HG02571 (cell line): ENCODE measurements at regions not wholly inside any gene's neighbourhood (a gene's known extent, or its start where the extent isn't known, plus 50 kb on each side); places are given as distances from the start of the nearest gene placed in this dataset.

ENCODE experiments used
- ATAC-seq: cut with Tn5 transposase; IDR thresholded peaks from one replicate; pipeline ENCODE4 v1.9.1; 2021; ENCODE audit warnings: mild to moderate bottlenecking, moderate library complexity; ENCODE audit not compliant: unreplicated experiment

DNA sequence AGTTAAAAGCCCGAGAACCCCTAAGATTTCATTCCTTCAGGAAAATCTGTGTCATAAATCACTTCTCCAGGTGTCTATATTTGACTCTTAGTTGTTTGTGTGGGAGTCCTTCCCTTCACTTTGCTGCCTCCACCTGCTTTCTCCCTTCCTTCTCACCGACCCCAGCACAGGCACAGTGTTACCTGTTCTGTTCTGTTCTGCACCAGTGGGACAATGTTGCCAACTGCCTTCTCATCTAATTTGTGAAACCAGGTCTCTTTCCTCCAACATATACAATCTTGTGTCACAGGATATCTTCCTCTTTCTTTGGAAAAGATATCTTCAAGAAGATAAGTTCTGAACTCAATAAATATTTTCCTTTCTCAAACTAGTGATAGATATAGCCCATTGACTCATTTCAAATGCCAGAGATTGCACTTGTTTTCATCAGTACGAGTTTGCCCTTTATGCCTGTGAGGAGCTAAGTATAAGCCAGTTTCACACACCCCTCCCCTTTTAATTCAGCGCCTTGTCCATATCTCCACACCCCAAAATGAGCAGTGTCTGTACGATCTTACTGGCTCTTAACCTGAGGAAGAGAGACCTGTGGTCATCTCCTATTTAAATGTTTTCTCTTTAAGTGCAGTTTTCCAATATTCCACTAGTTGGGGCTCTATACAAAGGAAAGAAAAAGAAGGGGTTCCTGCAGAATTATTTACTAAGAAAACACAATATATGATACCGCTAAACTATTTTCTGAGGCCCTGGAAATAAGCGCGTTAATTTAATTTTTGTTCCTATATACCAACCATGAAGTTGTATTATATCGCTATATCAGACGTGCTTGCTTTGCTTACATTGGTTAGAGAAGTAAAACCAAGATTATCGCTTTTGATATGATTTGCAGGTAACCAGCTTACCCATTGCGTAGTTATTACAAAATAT is 81.6 kb upstream of the PREP start:
- ATAC-seq = no peak

DNA sequence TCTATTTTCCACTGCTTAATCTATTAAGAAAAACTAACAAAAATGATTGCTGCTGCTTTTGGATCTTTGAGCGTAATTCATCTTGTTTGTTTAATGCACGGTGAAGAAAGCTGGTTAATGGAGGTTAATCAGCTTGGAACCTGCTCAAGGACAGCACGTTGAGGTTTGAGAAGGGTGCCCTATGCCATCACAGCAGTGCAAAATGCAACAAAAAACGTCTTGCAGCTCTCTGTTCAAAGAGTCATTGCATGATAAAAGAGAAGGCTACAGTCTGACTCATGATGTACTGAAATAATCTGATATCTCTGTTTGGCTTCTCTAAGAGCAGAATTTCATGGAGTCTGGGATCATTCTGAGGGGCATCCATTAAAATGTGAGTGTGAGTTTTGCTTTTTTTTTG is 80.6 kb upstream of the PREP start:
- ATAC-seq = no peak

DNA sequence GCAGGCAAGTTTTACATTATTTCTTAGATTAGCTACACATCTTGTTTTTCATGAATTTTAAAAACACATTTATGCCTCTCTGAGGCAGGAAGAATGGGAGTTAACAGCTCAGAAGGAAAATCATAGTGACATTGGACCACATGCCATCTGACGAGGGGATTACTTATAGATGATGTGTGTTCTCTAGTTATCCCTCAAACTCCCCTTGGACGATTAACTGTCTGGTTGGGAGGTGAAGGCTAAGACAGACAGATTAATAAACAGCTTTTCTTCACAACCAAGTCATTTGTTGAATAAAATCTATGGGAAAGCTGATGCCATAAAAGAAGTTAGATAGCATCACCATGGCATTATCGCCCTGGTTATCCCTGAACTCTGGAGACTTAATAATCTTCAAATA is 80.0 kb upstream of the PREP start:
- no peak for ATAC-seq

DNA sequence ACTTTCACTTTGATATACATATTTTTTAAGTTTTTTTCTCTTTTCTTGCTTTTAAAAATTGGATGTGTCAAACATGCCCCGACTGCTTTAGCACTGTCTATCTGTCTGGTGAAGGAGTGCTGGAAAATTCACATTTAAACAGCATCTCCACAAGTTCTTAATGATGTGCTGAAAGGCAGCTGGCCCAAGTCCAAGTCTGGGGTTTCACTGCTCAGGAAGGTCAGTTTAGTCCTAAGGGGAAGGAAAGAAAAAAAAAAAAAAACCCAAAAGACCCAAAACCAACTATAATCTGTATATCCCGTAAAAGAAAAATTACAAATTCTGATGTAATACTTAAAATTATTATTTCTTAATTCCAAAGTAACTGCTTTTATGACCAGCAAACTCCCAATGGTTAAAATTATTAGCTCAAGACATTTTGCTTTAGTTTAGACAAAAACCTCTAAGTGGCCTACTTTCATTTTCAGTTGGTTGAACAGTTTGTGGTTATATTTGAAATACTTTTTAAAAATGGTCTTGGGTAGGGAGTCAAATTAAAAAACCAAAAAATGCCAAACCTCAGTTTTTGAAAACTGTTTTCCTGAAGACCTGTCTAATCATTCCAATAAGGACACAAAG is 79.5 kb upstream of the PREP start:
- no peak for ATAC-seq

DNA sequence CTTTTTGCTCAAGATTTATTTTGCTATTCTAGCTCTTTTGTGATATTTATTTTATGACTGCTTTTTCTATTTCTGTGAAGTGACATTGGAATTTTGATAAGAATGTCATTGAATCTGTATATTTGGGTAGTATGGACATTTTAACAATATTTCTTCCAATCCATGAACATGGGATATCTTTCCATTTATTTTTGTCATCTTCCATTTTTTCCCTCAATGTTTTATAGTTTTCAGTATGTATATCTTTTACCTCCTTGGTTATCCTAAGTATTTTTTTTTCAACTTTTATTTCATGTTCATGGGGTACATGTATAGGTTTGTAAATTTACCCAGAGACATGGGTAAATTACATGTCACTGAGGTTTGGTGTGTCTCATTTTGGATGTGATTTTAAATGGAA is 74.1 kb upstream of the PREP start:
- no peak for ATAC-seq

DNA sequence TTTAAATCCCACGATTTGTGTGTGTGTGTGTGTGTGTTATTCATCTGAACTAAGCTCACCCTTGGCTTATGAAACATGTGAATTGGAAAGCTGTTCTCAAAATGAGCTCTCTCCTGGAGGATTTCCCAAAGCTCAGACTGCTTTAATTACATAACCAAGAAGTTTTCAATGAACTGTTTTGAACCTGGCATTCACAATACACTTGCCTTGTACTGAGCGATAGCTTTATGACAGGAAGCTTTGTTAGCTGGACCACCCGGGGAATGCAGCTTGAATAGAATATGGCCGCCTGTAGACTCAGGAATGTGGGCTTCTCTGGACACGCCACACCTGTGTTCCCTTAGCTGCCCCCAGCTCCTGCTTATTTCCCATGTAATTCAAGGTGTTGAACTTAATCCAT is 71.4 kb upstream of the PREP start:
- no peak for ATAC-seq

DNA sequence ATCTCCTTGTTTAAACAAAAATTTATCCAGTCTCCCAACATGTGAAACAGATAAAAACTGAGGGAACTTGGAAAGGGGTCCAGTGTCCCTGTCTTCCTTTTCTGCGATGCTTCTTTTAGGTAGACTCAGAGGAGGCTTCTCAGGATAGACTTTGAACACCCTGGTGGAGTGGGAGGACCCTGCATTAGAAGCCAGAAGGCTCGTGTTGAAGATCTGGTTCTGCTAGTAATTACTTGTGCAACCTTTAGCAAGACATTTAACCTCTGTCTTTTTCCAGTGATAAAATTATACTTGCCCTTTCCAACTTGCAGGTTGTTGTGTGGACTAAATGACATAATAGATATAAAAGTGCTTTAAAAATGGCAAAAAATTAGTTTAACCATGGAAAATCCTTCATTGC is 67.1 kb upstream of the PREP start:
- ATAC-seq = no peak

DNA sequence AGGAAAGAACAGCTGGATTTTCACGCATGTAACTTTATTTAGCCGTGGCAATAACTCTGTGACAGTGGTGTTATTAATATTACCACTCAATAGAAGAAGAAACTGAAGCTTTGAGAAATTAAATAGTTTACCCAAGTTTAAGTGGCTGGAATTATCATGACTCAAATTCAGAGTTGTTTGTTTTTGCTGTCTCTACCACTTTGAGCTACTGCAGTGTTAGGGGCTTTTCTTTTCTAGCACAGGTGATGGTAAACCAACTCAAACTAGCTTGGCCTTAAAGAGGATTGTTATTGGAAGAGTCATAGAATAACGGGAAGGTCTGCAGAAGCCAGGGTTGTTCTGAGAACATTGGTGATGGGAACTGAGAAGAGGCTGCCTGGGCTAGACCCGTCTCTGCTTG is 66.0 kb upstream of the PREP start:
- ATAC-seq = no peak

DNA sequence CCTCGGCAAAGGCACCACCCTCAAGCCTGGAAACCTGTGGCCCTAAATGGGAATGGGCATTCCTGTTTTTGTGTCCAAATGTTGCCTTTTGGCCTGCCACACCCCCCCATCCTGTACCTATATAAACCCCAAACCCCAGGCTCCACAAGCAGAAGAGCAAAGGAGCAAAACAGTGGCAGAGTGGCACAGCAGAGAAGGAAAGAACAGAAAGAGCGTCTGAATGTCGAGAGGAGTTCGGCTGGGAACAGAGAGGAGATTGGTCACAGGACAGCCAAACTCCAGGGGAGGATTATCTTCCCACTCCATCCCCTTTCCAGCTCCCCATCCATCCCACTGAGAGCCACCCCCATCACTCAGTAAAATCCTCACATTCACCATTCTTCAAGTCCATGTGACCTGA is 58.0 kb upstream of the PREP start:
- no peak for ATAC-seq

DNA sequence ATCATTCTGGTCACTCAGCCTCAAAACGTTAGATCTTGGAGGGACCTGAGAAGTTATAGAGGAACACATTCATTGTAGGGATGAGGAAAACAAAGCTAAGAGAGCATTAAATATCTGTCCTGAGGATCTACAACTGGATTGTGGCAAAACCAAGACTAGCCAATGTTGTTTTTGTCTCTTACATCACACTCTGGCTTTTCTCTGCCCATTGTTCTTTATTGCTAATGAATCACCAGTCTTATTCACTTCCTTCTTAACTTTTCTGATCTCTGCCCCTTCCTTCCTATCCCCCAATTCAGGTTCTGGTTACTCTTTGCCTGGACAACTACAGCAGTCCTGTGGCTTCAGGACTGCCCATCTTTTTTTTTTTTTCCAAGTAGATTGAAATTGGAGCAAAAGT is 57.0 kb upstream of the PREP start:
- no peak for ATAC-seq

DNA sequence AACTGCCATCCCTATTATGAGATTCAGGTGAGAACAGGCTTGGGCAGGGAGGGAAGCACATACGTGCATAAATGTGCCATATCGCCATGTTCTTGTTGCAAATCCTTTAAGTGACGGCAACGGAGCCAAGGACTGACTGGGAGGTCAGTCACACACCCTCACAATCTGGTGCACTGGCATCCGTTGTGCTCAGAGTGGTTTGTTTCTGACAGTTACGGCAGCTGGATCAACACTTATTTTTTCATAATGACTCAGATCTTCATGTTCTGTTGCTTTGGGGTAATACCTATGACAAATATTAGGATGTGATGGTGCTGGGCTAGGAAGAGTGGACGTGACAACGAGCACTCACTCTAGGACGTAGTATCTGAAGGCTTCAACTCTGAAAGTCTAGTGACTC is 56.2 kb upstream of the PREP start:
- peak; percentile 88 for ATAC-seq

DNA sequence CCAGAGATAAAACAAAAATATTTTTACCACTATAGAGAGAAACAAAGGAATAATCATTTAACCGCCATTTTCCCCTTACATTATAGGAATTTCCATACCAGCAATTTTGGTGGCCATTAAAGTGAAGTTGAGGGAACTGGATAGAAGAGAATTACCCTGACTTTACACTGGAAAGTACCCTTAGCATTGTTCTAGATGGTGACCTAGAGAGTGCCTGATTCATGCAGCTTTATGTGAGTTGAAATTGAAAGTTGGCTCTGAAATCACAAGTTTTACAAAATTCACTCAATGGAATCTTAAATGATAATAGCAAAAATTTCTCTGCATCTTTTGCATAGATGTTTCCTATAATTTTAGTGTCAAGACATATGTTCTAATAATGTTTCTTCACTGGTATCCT is 55.7 kb upstream of the PREP start:
- ATAC-seq = peak; percentile 49

DNA sequence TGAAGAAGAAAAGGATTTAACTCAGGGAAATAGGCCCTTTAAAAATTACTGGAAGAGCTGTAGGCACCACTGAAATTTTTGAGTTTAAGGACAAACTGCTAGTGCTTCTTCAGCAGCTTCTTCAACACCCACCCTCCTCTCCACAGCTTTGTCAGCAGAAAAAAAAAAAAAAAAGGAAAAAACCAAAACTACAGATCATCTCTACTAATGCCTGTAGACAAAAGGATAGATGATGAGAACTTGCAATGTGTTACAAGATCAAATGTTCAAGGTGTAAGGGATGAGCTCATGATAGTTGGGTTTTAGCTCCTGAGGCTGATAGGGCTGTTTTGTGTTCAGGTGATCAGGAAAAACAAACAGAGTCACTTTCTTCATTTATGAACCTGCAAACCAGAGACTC is 55.2 kb upstream of the PREP start:
- ATAC-seq = no peak

DNA sequence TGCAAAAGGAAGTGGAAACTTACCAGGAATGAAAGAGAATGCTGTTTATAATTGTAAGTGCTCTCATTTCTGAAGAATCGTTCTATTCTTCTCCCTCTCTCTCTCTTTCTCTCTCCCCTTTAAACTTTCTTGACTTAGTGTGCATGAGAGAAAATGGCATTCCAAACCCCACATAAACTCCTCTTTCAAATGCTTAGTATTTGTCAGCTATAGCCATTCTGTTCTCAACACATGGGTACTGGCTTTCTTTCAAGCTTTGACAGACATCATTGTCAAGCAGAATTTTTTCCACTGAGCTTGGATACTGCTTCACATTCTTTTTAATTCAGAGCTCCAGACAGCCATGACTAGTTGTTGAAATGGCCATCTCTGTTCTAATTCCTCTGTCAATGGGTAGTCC is 51.1 kb upstream of the PREP start:
- ATAC-seq = no peak

DNA sequence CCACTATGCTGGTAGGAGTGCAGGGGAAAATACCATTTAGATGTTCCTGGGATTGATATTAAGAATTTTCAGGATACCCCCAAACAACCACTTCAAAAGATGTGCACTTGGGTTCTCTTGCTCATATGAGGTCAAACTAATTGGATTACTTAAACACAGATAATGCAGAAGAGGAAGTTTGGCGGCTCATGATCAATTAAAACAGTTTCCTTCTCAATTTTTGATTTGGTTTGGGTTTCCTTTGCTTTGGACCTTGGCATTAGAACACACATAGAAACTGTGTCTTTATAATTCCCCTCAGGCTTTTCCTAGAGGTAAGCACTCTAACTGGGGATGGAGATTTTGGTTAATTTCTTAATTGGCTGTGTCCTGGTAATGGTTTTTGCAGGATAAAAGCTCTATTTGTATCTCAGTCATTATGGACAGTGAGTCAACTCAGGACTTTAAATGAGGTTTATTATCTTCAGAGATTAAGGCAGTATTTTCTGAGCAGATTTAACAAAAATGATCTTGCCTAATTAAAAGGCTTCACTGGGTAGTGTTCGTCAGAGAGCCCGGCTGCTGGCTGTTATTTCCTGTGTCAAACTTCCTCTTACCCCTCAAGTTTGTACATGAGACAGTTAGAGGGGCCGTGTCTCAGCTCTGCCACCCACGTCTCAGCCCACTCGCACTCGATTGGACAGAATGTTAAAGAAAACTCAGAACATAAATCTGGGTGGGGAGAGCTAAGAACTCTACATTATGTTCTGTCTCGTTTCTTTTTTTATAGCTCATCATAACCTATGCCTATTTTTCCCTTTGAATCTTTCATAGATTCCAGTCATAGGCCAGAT is 50.3 kb upstream of the PREP start:
- ATAC-seq = no peak
